Testis (tissue), 2 donors: ENCODE measurements at regions not wholly inside any gene's neighbourhood (a gene's known extent, or its start where the extent isn't known, plus 50 kb on each side); places are given as distances from the start of the nearest gene placed in this dataset.

ENCODE experiments used
- POLR2A ChIP-seq: fragments of 450-650 bp; IDR thresholded peaks from one replicate; pipeline ENCODE4 v1.6.1; 2017; ENCODE audit warnings: antibody characterized with exemption, mild to moderate bottlenecking, moderate library complexity
- TF ChIP-seq, protein P1 (sequence below), 3 experiments: fragments of 450-650 bp in 2 of 3; fragments of 200-600 bp in 1 of 3; sonication (generic) in 1 of 3; IDR thresholded peaks; one replicate each; pipeline ENCODE4 v1.5.1; 2016 to 2019; ENCODE audit warnings: antibody characterized with exemption in 3 of 3, mild to moderate bottlenecking in 2 of 3, moderate library complexity in 1 of 3

DNA sequence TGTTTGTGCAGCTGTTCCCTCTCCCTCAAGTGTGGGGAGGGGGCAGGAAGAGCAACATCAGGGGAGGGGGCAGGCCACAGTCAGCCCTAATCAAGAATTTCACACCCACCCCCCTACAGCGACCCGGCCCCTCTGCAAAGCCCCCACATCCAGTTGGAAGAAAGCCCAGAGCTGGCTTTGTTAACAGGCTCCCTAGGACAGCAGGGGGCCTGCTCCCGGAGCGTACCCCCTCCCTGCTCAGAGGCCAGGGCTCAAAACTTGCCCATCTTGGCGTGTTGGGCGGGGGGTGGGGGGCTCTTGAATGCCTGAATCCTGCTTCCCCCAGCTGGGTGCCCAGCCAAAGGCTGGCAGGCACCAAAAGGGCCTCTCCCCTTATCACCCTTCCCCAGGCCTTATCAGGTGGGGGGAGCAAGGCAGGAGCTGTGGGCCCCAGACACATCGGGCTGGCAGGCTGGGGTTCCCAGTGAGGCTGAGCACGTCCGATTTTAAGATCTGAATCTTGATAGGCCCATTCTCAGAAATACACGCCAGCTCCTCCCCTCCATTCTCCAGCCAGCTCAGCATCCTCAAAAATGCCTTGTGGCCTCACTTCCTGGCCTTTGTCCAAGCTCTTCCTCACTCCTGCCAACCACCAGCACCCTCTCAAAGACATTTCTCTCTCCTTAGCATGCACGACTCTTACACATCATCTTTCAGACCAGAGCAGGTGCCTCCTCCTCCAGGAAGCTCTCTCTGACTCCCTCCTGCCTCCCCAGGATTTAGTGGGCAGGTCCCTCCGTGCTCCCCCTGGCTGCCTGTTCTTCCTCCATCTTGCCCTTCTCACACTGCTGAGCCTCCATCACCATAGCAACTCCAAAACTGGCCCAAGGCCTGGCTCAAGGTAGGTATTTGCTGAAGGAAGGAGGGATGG is 384.8 kb downstream of the MN1 start:
- TF ChIP-seq, protein P1, sequence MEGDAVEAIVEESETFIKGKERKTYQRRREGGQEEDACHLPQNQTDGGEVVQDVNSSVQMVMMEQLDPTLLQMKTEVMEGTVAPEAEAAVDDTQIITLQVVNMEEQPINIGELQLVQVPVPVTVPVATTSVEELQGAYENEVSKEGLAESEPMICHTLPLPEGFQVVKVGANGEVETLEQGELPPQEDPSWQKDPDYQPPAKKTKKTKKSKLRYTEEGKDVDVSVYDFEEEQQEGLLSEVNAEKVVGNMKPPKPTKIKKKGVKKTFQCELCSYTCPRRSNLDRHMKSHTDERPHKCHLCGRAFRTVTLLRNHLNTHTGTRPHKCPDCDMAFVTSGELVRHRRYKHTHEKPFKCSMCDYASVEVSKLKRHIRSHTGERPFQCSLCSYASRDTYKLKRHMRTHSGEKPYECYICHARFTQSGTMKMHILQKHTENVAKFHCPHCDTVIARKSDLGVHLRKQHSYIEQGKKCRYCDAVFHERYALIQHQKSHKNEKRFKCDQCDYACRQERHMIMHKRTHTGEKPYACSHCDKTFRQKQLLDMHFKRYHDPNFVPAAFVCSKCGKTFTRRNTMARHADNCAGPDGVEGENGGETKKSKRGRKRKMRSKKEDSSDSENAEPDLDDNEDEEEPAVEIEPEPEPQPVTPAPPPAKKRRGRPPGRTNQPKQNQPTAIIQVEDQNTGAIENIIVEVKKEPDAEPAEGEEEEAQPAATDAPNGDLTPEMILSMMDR (IDR thresholded peaks at IDR 0.05), result no peak
- TF ChIP-seq POLR2A, result no peak
